AG04449 (cell line): ENCODE measurements at regions not wholly inside any gene's neighbourhood (a gene's known extent, or its start where the extent isn't known, plus 50 kb on each side); places are given as distances from the start of the nearest gene placed in this dataset.

Source experiments
- CTCF ChIA-PET: fragments of 350-600 bp; formaldehyde crosslinking; extraction: SDS; loops from one replicate; lab custom pipeline; 2021; ENCODE audit warnings: antibody characterized with exemption; lab: Yijun Ruan, JAX
- POLR2A ChIA-PET: fragments of 400-600, 350-600 bp; formaldehyde crosslinking; extraction: SDS; loops from one replicate; lab custom pipeline; 2020; ENCODE audit warnings: antibody characterized with exemption, inconsistent platforms; lab: Yijun Ruan, JAX
- DNase-seq: peaks from one replicate; pipeline ENCODE4 v3.0.0-alpha.2; 2010; ENCODE audit warnings: low read depth, low spot score
- H3K4me3 ChIP-seq: 2 replicates; pipeline ENCODE4 v1.5.1; 2011; ENCODE audit warnings: low read depth, mild to moderate bottlenecking, control low read depth, low read length
- CTCF ChIP-seq: IDR thresholded peaks from one replicate; pipeline ENCODE4 v1.5.1; 2011; ENCODE audit warnings: mild to moderate bottlenecking, moderate library complexity, low read length, control low read depth, inconsistent platforms; ENCODE audit not compliant: insufficient read depth; ENCODE audit errors: missing control alignments

GRCh38 chr6:71386215-71386614 is 97.6 kb downstream of the OGFRL1 start:
- CTCF ChIA-PET, result interaction anchor here (1.0 to 18.3 kb wide), 10 partner anchors 9 to 196 kb away, joined by 3 to 355 read pairs (median 6); no protein-coding TSS in a partner anchor
- POLR2A ChIA-PET, result no interaction called here
- no peak for TF ChIP-seq CTCF
- no peak overlapping the region for H3K4me3 ChIP-seq
- no peak for DNase-seq

GRCh38 chr6:71387179-71387578 is 98.6 kb downstream of the OGFRL1 start:
- DNase-seq, result no peak
- H3K4me3 ChIP-seq, result no peak overlapping the region
- ChIA-PET POLR2A (no interaction called here), CTCF (interaction anchor here (3.7 to 18.3 kb wide), 3 partner anchors 96 to 197 kb away, joined by 13 to 355 read pairs (median 43); no protein-coding TSS in a partner anchor)
- no peak for TF ChIP-seq CTCF

- no peak overlapping the region for H3K4me3 ChIP-seq
- POLR2A ChIA-PET, result interaction anchor here (0.7 kb wide), 1 partner anchor 11 kb away, joined by 4 read pairs; no protein-coding TSS in a partner anchor
- no peak for DNase-seq
- TF ChIP-seq CTCF, result no peak
- CTCF ChIA-PET, result interaction anchor here (0.7 to 18.3 kb wide), 4 partner anchors 30 to 120 kb away, joined by 3 to 355 read pairs (median 3); no protein-coding TSS in a partner anchor
These were observed 99.6 kb downstream of the OGFRL1 start for GRCh38 chr6:71388068-71388744.

- no peak for DNase-seq
- ChIA-PET CTCF (interaction anchor here (1.0 to 18.3 kb wide), 3 partner anchors 30 to 119 kb away, joined by 3 to 355 read pairs (median 3); no protein-coding TSS in a partner anchor), POLR2A (no interaction called here)
- TF ChIP-seq CTCF, result no peak
- no peak overlapping the region for H3K4me3 ChIP-seq
These were observed 100.4 kb downstream of the OGFRL1 start for GRCh38 chr6:71388856-71389527.

- H3K4me3 ChIP-seq, result no peak overlapping the region
- no peak for DNase-seq
- ChIA-PET POLR2A (no interaction called here), CTCF (interaction anchor here (0.8 to 18.3 kb wide), 4 partner anchors 12 to 117 kb away, joined by 3 to 355 read pairs (median 4); no protein-coding TSS in a partner anchor)
- TF ChIP-seq CTCF, result no peak
These were observed 102.5 kb downstream of the OGFRL1 start for GRCh38 chr6:71391126-71391525.

- no peak overlapping the region for H3K4me3 ChIP-seq
- ChIA-PET CTCF (interaction anchor here (1.0 to 18.3 kb wide), 5 partner anchors 9 to 116 kb away, joined by 3 to 355 read pairs (median 4); no protein-coding TSS in a partner anchor), POLR2A (no interaction called here)
- no peak for TF ChIP-seq CTCF
- no peak for DNase-seq
These were observed 103.7 kb downstream of the OGFRL1 start for GRCh38 chr6:71392276-71392675.
